PC-3 (cell line): ENCODE measurements at regions not wholly inside any gene's neighbourhood (a gene's known extent, or its start where the extent isn't known, plus 50 kb on each side); places are given as distances from the start of the nearest gene placed in this dataset.

Experiments
- CTCF ChIP-seq: fragments of 300-600 bp; sonication (generic); conservative IDR thresholded peaks from 2 replicates; pipeline ENCODE4 v1.5.1; 2017; ENCODE audit warnings: antibody characterized with exemption, low read depth, mild to moderate bottlenecking, low read length
- EZH2 ChIP-seq: fragments of 300-600 bp; sonication (generic); IDR thresholded peaks from one replicate; pipeline ENCODE4 v1.6.1; 2017; ENCODE audit warnings: antibody characterized with exemption, mild to moderate bottlenecking, low read length; ENCODE audit not compliant: unreplicated experiment
- EZH2phosphoT487 ChIP-seq: fragments of 300-600 bp; sonication (generic); IDR thresholded peaks from 2 replicates; pipeline ENCODE4 v1.6.1; 2018; ENCODE audit warnings: mild to moderate bottlenecking, antibody characterized with exemption, low read length, borderline replicate concordance

- TF ChIP-seq EZH2: no peak
- TF ChIP-seq CTCF: no peak
- TF ChIP-seq EZH2phosphoT487: no peak
Measured at GRCh38 chr7:28263622-28264271, 83.2 kb upstream of the JAZF1 start.
